Thoracic aorta (tissue), 2 donors: ENCODE measurements at regions not wholly inside any gene's neighbourhood (a gene's known extent, or its start where the extent isn't known, plus 50 kb on each side); places are given as distances from the start of the nearest gene placed in this dataset.

Experiments used
- ATAC-seq: fragments of 150-250 bp; one replicate; pipeline ENCODE4 v1.8.0; 2017; ENCODE audit warnings: low read depth; ENCODE audit not compliant: insufficient number of reproducible peaks, low FRiP score
- DNase-seq: peaks from one replicate; pipeline ENCODE4 v3.0.0-alpha.2; 2020; ENCODE audit warnings: low spot score
- H3K27ac ChIP-seq, 2 donors: fragments of 200-600 bp; sonication (generic); 1 replicate in 1 of 2; 2 replicates in 1 of 2; pipeline ENCODE4 v1.5.1; 2016; ENCODE audit warnings: mild to moderate bottlenecking in 2 of 2, moderate library complexity in 2 of 2
- H3K27me3 ChIP-seq: fragments of 200-600 bp; sonication (generic); replicated peaks from 2 replicates; pipeline ENCODE4 v1.6.0; 2016; ENCODE audit warnings: mild to moderate bottlenecking; ENCODE audit not compliant: insufficient read depth
- H3K36me3 ChIP-seq: fragments of 200-600 bp; sonication (generic); one replicate; pipeline ENCODE4 v1.5.1; 2016
- H3K4me1 ChIP-seq, 2 donors: fragments of 200-600 bp; sonication (generic); 1 replicate in 1 of 2; 2 replicates in 1 of 2; pipeline versions ENCODE4 v1.5.1 to v1.6.0; 2016; ENCODE audit warnings: low read depth in 2 of 2, mild to moderate bottlenecking in 1 of 2; ENCODE audit not compliant: control insufficient read depth in 1 of 2
- H3K4me3 ChIP-seq: fragments of 200-600 bp; sonication (generic); 2 replicates; pipeline ENCODE4 v1.5.1; 2016; ENCODE audit warnings: mild to moderate bottlenecking
- H3K9me3 ChIP-seq: fragments of 200-600 bp; sonication (generic); 2 replicates; pipeline ENCODE4 v1.5.1; 2016
- CTCF ChIP-seq: fragments of 200-600 bp; sonication (generic); IDR thresholded peaks from one replicate; pipeline ENCODE4 v1.5.1; 2019; ENCODE audit warnings: antibody characterized with exemption

- Histone ChIP-seq H3K27me3 (no peaks in the 10 kb centered on the region), H3K4me1 (peaks cover 2 to 20% of the 10 kb centered on the region in 2 donors), H3K36me3 (no peaks in the 10 kb centered on the region), H3K4me3 (no peak overlapping the region), H3K9me3 (no peaks in the 10 kb centered on the region), H3K27ac (peak overlapping the region; percentile 63 to 77)
- no peak for TF ChIP-seq CTCF
- ATAC-seq (no peak), DNase-seq (no peak)
These were observed 282.0 kb downstream of the MAP2K4 start for GRCh38 chr17:12302711-12303110.

- TF ChIP-seq CTCF = no peak
- ATAC-seq (no peak), DNase-seq (no peak)
- Histone ChIP-seq H3K27me3 (no peaks in the 10 kb centered on the region), H3K4me3 (no peak overlapping the region), H3K4me1 (no peaks in the 10 kb centered on the region), H3K9me3 (peaks cover 13% of the 10 kb centered on the region), H3K36me3 (no peaks in the 10 kb centered on the region), H3K27ac (no peak overlapping the region)
These were observed 290.1 kb downstream of the MAP2K4 start for GRCh38 chr17:12310811-12311210.

- Histone ChIP-seq H3K4me3 (no peak overlapping the region), H3K27me3 (no peaks in the 10 kb centered on the region), H3K27ac (no peak overlapping the region), H3K9me3 (peaks cover 13% of the 10 kb centered on the region), H3K4me1 (peaks cover 0 to 5% of the 10 kb centered on the region in 2 donors), H3K36me3 (no peaks in the 10 kb centered on the region)
- ATAC-seq (no peak), DNase-seq (no peak)
- TF ChIP-seq CTCF = no peak
These were observed 292.0 kb downstream of the MAP2K4 start for GRCh38 chr17:12312692-12313091.

GRCh38 chr17:12313786-12314185 lies 293.1 kb downstream of the MAP2K4 start:
- no peak overlapping the region for H3K27ac ChIP-seq
- peaks cover 13% of the 10 kb centered on the region for H3K9me3 ChIP-seq
- H3K36me3 ChIP-seq = no peaks in the 10 kb centered on the region
- no peak overlapping the region for H3K4me3 ChIP-seq
- H3K27me3 ChIP-seq = no peaks in the 10 kb centered on the region
- DNase-seq = no peak
- no peak for ATAC-seq
- H3K4me1 ChIP-seq = peaks cover 7 to 13% of the 10 kb centered on the region in 2 donors
- TF ChIP-seq CTCF = no peak

- Histone ChIP-seq H3K9me3 (peaks cover 13% of the 10 kb centered on the region), H3K27me3 (no peaks in the 10 kb centered on the region), H3K27ac (no peak overlapping the region), H3K4me3 (no peak overlapping the region), H3K36me3 (no peaks in the 10 kb centered on the region), H3K4me1 (peaks cover 7 to 31% of the 10 kb centered on the region in 2 donors)
- TF ChIP-seq CTCF = no peak
- no peak for ATAC-seq
- DNase-seq = no peak
These were observed 295.3 kb downstream of the MAP2K4 start for GRCh38 chr17:12316021-12316420.
